Large intestine (tissue), 3 donors: ENCODE measurements at regions not wholly inside any gene's neighbourhood (a gene's known extent, or its start where the extent isn't known, plus 50 kb on each side); places are given as distances from the start of the nearest gene placed in this dataset.

ENCODE experiments used
- DNase-seq, 2 donors: peaks; one replicate each; pipeline versions ENCODE4 v3.0.0 to v3.0.0-alpha.2; 2013
- H3K27ac ChIP-seq: one replicate; pipeline ENCODE4 v1.5.1; 2013; ENCODE audit warnings: low read length
- H3K27me3 ChIP-seq: 2 replicates; pipeline ENCODE4 v1.6.1; 2013; ENCODE audit warnings: low read length; ENCODE audit not compliant: control insufficient read depth, insufficient read depth
- H3K36me3 ChIP-seq: 2 replicates; pipeline ENCODE4 v1.6.1; 2013; ENCODE audit warnings: low read length; ENCODE audit not compliant: control insufficient read depth, insufficient read depth
- H3K4me1 ChIP-seq: one replicate; pipeline ENCODE4 v1.6.1; 2013; ENCODE audit warnings: low read length; ENCODE audit not compliant: control insufficient read depth, insufficient read depth
- H3K4me3 ChIP-seq: one replicate; pipeline ENCODE4 v1.5.1; 2013; ENCODE audit warnings: low read length
- H3K9me3 ChIP-seq: one replicate; pipeline ENCODE4 v1.6.1; 2013; ENCODE audit warnings: mild to moderate bottlenecking, low read depth, low read length, moderate library complexity; ENCODE audit not compliant: control insufficient read depth
- WGBS: methylation state at CpG from one replicate; pipeline ENCODE4 v1.1.5; 2013; ENCODE audit warnings: low lambda C conversion rate; ENCODE audit not compliant: insufficient coverage; 5-methylcytosine and 5-hydroxymethylcytosine counted together

DNA sequence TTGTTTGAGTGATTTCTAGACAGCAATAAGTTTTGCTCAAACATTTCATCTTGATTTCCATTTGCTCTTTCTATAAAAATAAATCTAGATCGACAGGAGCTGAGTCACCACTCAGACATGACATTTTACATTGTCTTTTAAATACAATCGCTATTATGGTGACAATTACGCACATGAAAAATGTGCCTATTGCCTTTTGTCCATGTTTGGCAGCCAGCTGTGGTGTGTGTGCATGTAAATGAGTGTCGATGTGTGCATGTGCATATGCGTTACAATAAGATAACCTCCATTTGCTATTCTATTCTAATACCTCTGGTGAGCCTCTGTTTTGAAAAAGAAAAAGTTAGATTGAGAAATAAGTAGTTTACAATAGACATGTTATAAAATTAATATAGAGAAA is 89.7 kb upstream of the GRM7 start:
- no peak for DNase-seq
- 83% methylated on average over 2 of the region's 5 CpGs for WGBS
- Histone ChIP-seq H3K27ac (no peak overlapping the region), H3K27me3 (no peaks in the 10 kb centered on the region), H3K9me3 (peaks cover 3% of the 10 kb centered on the region), H3K36me3 (no peaks in the 10 kb centered on the region), H3K4me1 (no peaks in the 10 kb centered on the region), H3K4me3 (no peak overlapping the region)

DNA sequence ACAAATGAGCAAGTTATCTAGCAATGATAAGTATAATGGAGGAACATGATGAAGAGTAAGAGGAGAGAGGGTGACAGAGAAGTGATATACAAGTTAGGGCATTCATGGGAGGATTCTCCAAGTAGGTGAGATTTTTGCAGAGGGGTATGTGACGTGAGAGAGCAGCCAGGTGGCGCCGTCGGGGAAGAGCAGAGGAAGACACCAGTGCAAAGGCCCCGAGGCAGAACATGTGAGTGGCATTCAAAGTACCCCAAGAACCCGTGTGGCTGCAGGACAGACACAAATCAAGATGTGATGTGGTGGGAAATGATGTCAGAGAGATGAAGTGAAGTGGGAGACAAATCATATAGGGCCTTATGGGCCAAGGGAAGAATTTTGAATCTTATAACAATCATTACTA is 81.8 kb upstream of the GRM7 start:
- Histone ChIP-seq H3K27ac (no peak overlapping the region), H3K27me3 (no peaks in the 10 kb centered on the region), H3K9me3 (no peaks in the 10 kb centered on the region), H3K36me3 (no peaks in the 10 kb centered on the region), H3K4me3 (no peak overlapping the region), H3K4me1 (no peaks in the 10 kb centered on the region)
- WGBS, result 97% methylated on average over 5 of the region's 6 CpGs
- DNase-seq, result no peak

DNA sequence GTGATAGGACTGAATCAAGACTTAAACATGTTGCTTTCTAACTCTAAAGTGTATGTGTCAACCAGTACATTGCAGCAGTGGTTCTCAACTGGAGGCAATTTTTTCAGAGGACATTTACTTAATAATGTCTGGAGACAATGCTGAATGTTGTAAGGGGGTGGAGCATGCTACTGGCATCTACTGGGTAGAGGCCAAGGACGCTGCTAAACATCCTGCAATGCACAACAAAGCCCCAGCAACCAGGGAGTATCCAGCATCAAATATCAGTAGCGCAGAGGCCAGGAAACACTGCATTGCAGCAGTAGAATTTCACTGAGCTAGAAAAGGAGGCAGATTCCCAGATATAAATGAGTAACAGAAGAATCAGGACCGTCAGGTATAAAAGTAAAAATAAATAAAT is 79.8 kb upstream of the GRM7 start:
- WGBS, result 80% methylated on average over 1 of the region's 3 CpGs
- Histone ChIP-seq H3K27me3 (no peaks in the 10 kb centered on the region), H3K27ac (no peak overlapping the region), H3K4me3 (no peak overlapping the region), H3K36me3 (no peaks in the 10 kb centered on the region), H3K9me3 (no peaks in the 10 kb centered on the region), H3K4me1 (no peaks in the 10 kb centered on the region)
- no peak for DNase-seq

DNA sequence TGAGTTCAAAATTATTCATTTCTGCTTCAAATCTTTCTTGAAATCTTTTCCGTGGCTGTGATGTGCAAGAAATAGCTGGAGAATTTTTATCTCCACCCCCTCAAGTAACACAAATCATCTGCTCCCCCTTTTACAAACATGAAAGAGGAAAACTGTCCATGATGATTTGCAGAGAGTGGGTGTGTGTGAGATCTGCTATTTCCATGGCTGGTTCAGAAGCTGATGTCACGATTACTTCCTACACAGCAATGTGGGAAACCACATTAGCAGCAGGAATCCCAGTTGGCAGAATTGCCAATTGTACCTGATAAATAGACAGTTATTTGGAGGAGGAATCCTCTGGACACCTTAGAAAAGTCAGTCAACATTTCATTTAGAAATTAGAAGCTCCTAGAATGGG is 75.2 kb upstream of the GRM7 start:
- no peaks in the 10 kb centered on the region for H3K27me3 ChIP-seq
- no peaks in the 10 kb centered on the region for H3K36me3 ChIP-seq
- no peak overlapping the region for H3K4me3 ChIP-seq
- no peak overlapping the region for H3K27ac ChIP-seq
- WGBS, result no CpG with 5 or more reads among the region's 2 CpGs
- no peaks in the 10 kb centered on the region for H3K4me1 ChIP-seq
- no peaks in the 10 kb centered on the region for H3K9me3 ChIP-seq
- no peak for DNase-seq

DNA sequence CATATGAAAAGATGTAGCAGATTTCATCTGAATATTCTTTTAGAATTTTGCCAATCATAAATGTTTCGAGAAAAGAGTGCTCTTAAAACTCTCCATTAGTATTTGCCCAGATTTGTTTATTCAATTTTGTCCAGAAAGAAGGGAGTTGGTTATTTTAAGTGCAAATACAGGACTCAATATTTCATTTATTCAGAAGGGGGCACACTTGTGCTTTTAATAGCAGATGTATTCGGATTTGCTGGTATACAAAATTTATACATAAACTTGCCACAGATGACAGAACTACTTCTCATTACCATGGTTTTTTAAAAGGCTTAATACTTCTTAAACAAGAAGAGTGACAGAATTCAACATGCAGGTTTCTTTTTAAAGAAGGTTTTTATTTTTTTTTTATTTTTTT is 69.8 kb upstream of the GRM7 start:
- Histone ChIP-seq H3K27ac (no peak overlapping the region), H3K9me3 (no peaks in the 10 kb centered on the region), H3K4me1 (no peaks in the 10 kb centered on the region), H3K36me3 (no peaks in the 10 kb centered on the region), H3K4me3 (no peak overlapping the region), H3K27me3 (no peaks in the 10 kb centered on the region)
- 92% methylated on average over 2 of the region's 2 CpGs for WGBS
- DNase-seq, result no peak

DNA sequence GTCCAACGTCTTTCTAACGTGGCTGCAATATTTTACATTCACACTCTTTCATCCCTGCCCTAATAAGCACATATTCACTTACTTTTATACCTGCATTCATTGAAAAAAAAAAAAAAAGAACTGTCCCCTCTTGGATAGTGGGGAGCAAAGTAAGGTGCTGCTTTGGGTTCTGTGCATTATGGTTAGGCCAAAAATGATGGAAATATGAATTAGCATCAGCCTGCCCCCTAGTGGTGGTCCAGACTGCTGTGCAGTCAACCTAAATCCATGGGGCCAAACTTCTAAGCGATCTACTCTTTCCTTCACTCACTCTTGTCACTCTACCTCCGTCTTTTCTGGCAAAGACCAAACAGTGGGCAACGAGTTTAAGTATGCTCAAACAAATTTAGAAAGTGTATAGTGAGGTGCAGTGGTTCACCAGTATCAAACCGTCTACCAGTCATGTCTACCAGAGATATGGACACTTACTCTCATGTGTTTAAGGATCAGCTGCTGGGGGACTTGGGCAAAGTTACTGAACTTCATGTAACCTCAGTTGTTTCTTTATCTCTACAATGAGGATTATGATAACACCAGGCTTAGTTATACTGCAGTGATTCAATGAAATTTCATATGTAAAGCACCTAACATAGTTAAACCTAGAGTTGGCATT is 61.5 kb upstream of the GRM7 start:
- peak; percentile 9 to 12 for DNase-seq
- no peaks in the 10 kb centered on the region for H3K4me1 ChIP-seq
- H3K27me3 ChIP-seq, result no peaks in the 10 kb centered on the region
- no peak overlapping the region for H3K4me3 ChIP-seq
- no peaks in the 10 kb centered on the region for H3K9me3 ChIP-seq
- H3K36me3 ChIP-seq, result no peaks in the 10 kb centered on the region
- H3K27ac ChIP-seq, result no peak overlapping the region
- WGBS, result 100% methylated on average over 2 of the region's 6 CpGs

DNA sequence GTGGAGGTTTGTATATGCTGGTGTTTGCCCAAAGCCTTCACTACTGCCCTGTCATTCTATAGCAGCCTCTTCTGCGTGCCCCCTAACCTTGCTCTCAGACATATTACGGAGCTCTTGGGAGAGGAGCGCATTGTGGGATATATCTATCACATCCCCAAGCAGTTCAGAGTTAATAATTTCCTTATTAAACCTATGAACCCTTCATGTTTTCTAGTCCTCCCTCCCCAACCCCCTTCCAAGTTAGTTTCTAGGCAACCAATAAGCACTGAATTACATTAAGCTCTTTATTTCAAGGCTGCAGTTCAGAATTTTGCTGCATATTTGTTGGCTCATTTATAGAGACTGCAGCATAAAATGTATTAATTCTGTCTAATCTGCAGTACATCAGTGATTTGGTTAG is 57.3 kb upstream of the GRM7 start:
- no peak overlapping the region for H3K27ac ChIP-seq
- no peaks in the 10 kb centered on the region for H3K36me3 ChIP-seq
- WGBS, result no CpG with 5 or more reads among the region's 3 CpGs
- H3K4me1 ChIP-seq, result no peaks in the 10 kb centered on the region
- DNase-seq, result no peak
- H3K4me3 ChIP-seq, result no peak overlapping the region
- no peaks in the 10 kb centered on the region for H3K9me3 ChIP-seq
- no peaks in the 10 kb centered on the region for H3K27me3 ChIP-seq

DNA sequence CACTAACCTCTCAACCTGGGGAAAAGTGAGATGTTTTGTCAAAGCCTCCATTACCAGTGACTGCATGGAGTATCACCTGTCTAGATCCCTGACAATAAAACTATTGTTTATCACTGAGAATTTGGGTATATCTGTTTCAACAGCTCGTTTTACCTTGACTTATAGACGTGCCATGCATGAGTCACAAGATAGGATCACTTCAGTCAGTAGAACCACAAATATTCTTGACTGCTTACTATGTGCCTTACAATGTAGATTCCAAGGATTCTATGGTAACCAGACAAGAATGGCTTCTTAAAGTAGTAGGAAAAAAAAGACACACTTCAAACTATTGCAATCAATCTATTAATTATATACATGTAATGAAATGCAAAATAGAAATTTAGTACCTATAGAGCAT is 55.7 kb upstream of the GRM7 start:
- H3K9me3 ChIP-seq, result no peaks in the 10 kb centered on the region
- H3K36me3 ChIP-seq, result no peaks in the 10 kb centered on the region
- DNase-seq, result no peak
- H3K4me3 ChIP-seq, result no peak overlapping the region
- no peaks in the 10 kb centered on the region for H3K4me1 ChIP-seq
- H3K27me3 ChIP-seq, result no peaks in the 10 kb centered on the region
- no peak overlapping the region for H3K27ac ChIP-seq
- no CpG with 5 or more reads among the region's 2 CpGs for WGBS

DNA sequence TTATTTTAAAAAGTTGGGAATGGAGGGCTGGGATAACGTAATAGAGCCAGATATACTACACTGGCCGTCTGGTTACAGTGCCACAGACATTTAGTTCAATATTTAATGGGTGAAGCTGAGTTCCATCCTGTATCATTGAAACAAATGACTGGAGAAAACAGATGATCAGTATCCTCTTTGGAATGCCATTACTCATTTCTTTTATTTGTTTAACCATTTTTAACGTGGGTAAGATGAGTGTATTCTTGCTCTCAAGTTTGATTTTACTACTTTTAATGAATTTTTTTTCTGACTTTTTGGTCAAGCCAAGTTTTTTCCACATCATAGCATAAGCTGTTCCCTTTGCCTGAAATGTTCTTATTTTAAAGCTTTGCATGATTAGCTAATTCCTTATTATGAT is 53.9 kb upstream of the GRM7 start:
- no peak overlapping the region for H3K27ac ChIP-seq
- no peaks in the 10 kb centered on the region for H3K27me3 ChIP-seq
- no peaks in the 10 kb centered on the region for H3K9me3 ChIP-seq
- no peaks in the 10 kb centered on the region for H3K4me1 ChIP-seq
- no peak overlapping the region for H3K4me3 ChIP-seq
- 67% methylated on average over 1 of the region's 3 CpGs for WGBS
- no peak for DNase-seq
- no peaks in the 10 kb centered on the region for H3K36me3 ChIP-seq

DNA sequence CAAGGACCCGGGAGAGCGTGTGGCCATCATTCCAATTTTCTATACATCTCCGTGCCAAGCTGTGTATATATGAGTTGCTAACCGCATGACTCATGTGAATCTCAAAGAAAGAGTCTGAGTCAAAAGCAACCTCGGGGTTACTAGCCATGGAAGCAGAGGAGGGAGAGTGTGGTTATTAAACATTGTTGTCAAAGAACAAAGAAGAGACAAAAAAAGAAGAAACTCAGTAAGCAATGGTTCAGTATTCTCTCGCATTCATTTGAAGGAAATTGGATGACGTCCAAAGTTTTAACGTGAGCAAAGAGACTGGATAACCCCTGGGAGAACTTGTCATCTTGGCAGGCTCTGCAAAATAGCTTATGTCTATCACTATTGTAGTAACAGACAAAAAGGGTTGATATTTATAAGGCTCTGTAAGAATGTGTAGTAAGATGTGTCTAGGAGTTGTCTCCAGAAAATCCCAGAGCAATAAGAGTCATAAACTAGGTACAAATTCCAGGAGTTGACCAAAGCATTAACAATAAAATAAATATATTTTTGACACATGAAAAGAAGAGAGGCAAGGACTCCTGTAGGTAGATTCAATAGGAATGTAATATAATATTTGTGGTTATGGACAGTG is 52.8 kb upstream of the GRM7 start:
- WGBS, result 69% methylated on average over 3 of the region's 8 CpGs
- H3K27ac ChIP-seq, result no peak overlapping the region
- no peak for DNase-seq

DNA sequence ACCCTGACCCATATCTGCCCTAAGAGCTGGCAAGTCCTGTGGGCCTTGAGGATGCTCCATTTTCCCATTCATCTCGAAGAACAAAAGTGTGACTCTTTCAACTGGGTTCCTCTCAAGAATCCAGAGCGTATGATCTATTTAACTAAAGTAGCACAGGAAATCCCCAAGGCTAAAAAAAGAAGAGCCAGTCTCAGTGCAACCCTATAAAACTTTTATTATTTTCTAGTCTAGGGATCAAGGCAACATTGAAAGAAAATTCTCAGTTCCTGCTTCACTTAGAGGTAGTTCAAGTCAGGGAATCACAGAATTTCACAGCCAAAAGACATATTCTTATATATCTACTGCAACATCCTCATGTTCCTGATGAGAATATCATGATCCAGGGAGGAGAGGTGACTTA is 51.6 kb upstream of the GRM7 start:
- Histone ChIP-seq H3K4me3 (no peak overlapping the region), H3K9me3 (no peaks in the 10 kb centered on the region), H3K36me3 (no peaks in the 10 kb centered on the region), H3K4me1 (no peaks in the 10 kb centered on the region), H3K27me3 (no peaks in the 10 kb centered on the region), H3K27ac (no peak overlapping the region)
- WGBS, result no CpG with 5 or more reads among the region's 2 CpGs
- no peak for DNase-seq

More for the DNA sequence above, 52.8 kb upstream of the GRM7 start:
- Histone ChIP-seq H3K9me3 (no peaks in the 10 kb centered on the region), H3K36me3 (no peaks in the 10 kb centered on the region), H3K4me1 (no peaks in the 10 kb centered on the region), H3K4me3 (no peak overlapping the region), H3K27me3 (no peaks in the 10 kb centered on the region)
